ENCODE measurements at regions not wholly inside any gene's neighbourhood (a gene's known extent, or its start where the extent isn't known, plus 50 kb on each side); places are given as distances from the start of the nearest gene placed in this dataset.

- Histone ChIP-seq H3K27ac (no peak overlapping the region), H3K4me1 (no peaks in the 10 kb centered on the region), H3K27me3 (no peaks in the 10 kb centered on the region), H3K9me3 (no peaks in the 10 kb centered on the region), H3K36me3 (no peaks in the 10 kb centered on the region), H3K4me3 (no peak overlapping the region)
- no peak for TF ChIP-seq POLR2A (IDR thresholded peaks at IDR 0.05)
- intact Hi-C loops (cut with DNase I; ENCODE audit: low total_unique reads) = no loop called here
- DNase-seq = no peak
Measured at GRCh38 chr4:64174247-64174882, 234.9 kb downstream of the TECRL start.

- H3K27me3 ChIP-seq = no peaks in the 10 kb centered on the region
- no peak for DNase-seq
- H3K27ac ChIP-seq = no peak overlapping the region
- intact Hi-C loops (cut with DNase I; ENCODE audit: low total_unique reads) = no loop called here
- no peaks in the 10 kb centered on the region for H3K9me3 ChIP-seq
- no peaks in the 10 kb centered on the region for H3K36me3 ChIP-seq
- no peaks in the 10 kb centered on the region for H3K4me1 ChIP-seq
- no peak for TF ChIP-seq POLR2A (IDR thresholded peaks at IDR 0.05)
- no peak for TF ChIP-seq CTCF (IDR thresholded peaks at IDR 0.05)
- H3K4me3 ChIP-seq = no peak overlapping the region
Measured at GRCh38 chr4:64166365-64166764, 242.9 kb downstream of the TECRL start.

DNA sequence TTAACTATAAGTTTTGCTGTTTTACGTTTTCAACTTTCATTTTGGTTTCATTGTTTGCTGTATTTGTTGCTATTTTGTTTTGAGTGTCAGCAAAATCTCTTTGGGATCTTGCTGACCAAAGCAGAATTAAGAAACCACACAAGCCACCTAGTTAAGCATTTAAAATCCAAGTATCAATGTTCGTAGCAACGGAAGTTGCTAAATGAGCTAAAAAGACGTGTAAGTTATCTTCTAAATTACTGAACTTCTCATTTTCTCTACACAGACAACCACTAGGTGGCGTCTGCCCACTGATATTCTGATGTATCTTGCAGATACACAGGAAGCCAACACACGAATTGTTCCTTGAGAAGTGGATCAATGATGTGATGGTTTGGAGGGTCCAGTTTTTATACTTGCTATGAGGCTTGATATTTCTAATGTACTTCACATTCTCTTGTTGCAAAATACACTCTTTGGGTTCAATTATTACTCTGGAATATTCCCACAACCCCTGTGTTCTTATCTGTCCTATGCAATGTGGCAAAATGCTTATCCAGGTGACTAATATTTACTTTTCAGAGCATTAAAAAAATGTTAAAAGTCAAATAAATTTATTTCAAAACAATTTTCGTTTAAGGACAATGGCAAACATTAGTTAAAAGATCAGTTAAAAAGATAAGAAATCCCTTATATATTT is 250.5 kb downstream of the TECRL start:
- TF ChIP-seq POLR2A (IDR thresholded peaks at IDR 0.05) (no peak), CTCF (IDR thresholded peaks at IDR 0.05) (peak; percentile 49 to 65 (median 56))
- peak in 1 of 2 donors; percentile 31 for DNase-seq
- Histone ChIP-seq H3K27ac (no peak overlapping the region), H3K9me3 (no peaks in the 10 kb centered on the region), H3K4me3 (no peak overlapping the region), H3K4me1 (no peaks in the 10 kb centered on the region), H3K36me3 (no peaks in the 10 kb centered on the region), H3K27me3 (no peaks in the 10 kb centered on the region)
- intact Hi-C loops (cut with DNase I; ENCODE audit: low total_unique reads) = no loop called here

DNA sequence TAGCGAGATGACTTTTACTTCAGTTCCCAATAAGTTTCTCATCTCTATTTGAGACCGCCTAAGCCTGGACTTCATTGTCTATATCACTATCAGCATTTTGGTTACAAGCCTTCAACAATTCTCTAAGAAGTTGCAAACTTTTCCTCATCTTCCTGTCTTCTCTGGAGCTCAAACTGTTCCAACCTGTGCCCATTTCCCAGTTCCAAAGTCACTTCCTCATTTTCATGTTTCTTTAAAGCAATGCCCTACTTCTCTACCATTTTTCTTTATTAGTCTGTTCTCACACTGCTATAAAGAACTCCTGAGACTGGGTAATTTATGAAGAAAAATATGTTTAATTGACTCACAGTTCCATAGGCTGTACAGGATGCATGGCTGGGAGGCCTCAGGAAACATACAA is 251.9 kb downstream of the TECRL start:
- Histone ChIP-seq H3K27me3 (no peaks in the 10 kb centered on the region), H3K9me3 (no peaks in the 10 kb centered on the region), H3K36me3 (no peaks in the 10 kb centered on the region), H3K27ac (no peak overlapping the region), H3K4me3 (no peak overlapping the region), H3K4me1 (no peaks in the 10 kb centered on the region)
- no peak for DNase-seq
- TF ChIP-seq CTCF (IDR thresholded peaks at IDR 0.05) = no peak
- no peak for TF ChIP-seq POLR2A (IDR thresholded peaks at IDR 0.05)
- intact Hi-C loops (cut with DNase I; ENCODE audit: low total_unique reads) = no loop called here

GRCh38 chr4:64156253-64156652 is 253.0 kb downstream of the TECRL start:
- no peak overlapping the region for H3K4me3 ChIP-seq

More at GRCh38 chr4:64156253-64156652, 253.0 kb downstream of the TECRL start:
- H3K27ac ChIP-seq = no peak overlapping the region
- no peaks in the 10 kb centered on the region for H3K4me1 ChIP-seq
- no peak for TF ChIP-seq CTCF (IDR thresholded peaks at IDR 0.05)
- no peak for TF ChIP-seq POLR2A (IDR thresholded peaks at IDR 0.05)
- H3K36me3 ChIP-seq = no peaks in the 10 kb centered on the region
- H3K9me3 ChIP-seq = no peaks in the 10 kb centered on the region
- intact Hi-C loops (cut with DNase I; ENCODE audit: low total_unique reads) = no loop called here
- no peaks in the 10 kb centered on the region for H3K27me3 ChIP-seq
- DNase-seq = no peak

Measured in uterus (tissue), 3 donors.